ENCODE measurements at regions not wholly inside any gene's neighbourhood (a gene's known extent, or its start where the extent isn't known, plus 50 kb on each side); places are given as distances from the start of the nearest gene placed in this dataset.

- Mint-ChIP-seq H3K27me3 (no peaks in the 10 kb centered on the region), H3K9me3 (peaks cover 12 to 23% of the 10 kb centered on the region in 2 donors), H3K27ac (no peak overlapping the region), H3K4me1 (no peaks in the 10 kb centered on the region), H3K4me3 (no peak overlapping the region)
- ATAC-seq (no peak), DNase-seq (no peak)
Observed at GRCh38 chr22:47439643-47440265, 677.3 kb downstream of the TBC1D22A start.

GRCh38 chr22:47437636-47438035 is 675.2 kb downstream of the TBC1D22A start:
- no peak for ATAC-seq
- H3K27ac Mint-ChIP-seq = no peak overlapping the region
- H3K4me1 Mint-ChIP-seq = no peaks in the 10 kb centered on the region
- no peak for DNase-seq
- H3K27me3 Mint-ChIP-seq = no peaks in the 10 kb centered on the region
- H3K9me3 Mint-ChIP-seq = peaks cover 11 to 14% of the 10 kb centered on the region in 2 donors
- no peak overlapping the region for H3K4me3 Mint-ChIP-seq

GRCh38 chr22:47437110-47437509 is 674.7 kb downstream of the TBC1D22A start:
- Mint-ChIP-seq H3K4me1 (no peaks in the 10 kb centered on the region), H3K27ac (no peak overlapping the region), H3K27me3 (no peaks in the 10 kb centered on the region), H3K4me3 (no peak overlapping the region), H3K9me3 (peaks cover 7 to 10% of the 10 kb centered on the region in 2 donors)
- no peak for ATAC-seq
- DNase-seq = no peak

- no peaks in the 10 kb centered on the region for H3K27me3 Mint-ChIP-seq
- no peak for DNase-seq
- ATAC-seq = no peak
- H3K4me1 Mint-ChIP-seq = no peaks in the 10 kb centered on the region
- H3K27ac Mint-ChIP-seq = no peak overlapping the region
- peaks cover 7 to 10% of the 10 kb centered on the region in 2 donors for H3K9me3 Mint-ChIP-seq
- H3K4me3 Mint-ChIP-seq = no peak overlapping the region
Observed at GRCh38 chr22:47435826-47436225, 673.4 kb downstream of the TBC1D22A start.

- Mint-ChIP-seq H3K27ac (no peak overlapping the region), H3K4me1 (no peaks in the 10 kb centered on the region), H3K27me3 (no peaks in the 10 kb centered on the region), H3K4me3 (no peak overlapping the region), H3K9me3 (peaks cover 2 to 10% of the 10 kb centered on the region in 2 donors)
- ATAC-seq (no peak), DNase-seq (no peak)
Observed at GRCh38 chr22:47435204-47435487, 672.7 kb downstream of the TBC1D22A start.

GRCh38 chr22:47434336-47435203 is 672.1 kb downstream of the TBC1D22A start:
- Mint-ChIP-seq H3K27ac (peak overlapping the region in 1 of 2 donors; percentile 29), H3K4me1 (no peaks in the 10 kb centered on the region), H3K4me3 (no peak overlapping the region), H3K9me3 (peaks cover 1 to 15% of the 10 kb centered on the region in 2 donors), H3K27me3 (no peaks in the 10 kb centered on the region)
- no peak for DNase-seq
- ATAC-seq = no peak

- H3K27me3 Mint-ChIP-seq = no peaks in the 10 kb centered on the region
- DNase-seq = no peak
- H3K4me3 Mint-ChIP-seq = no peak overlapping the region
- no peaks in the 10 kb centered on the region for H3K4me1 Mint-ChIP-seq
- H3K27ac Mint-ChIP-seq = no peak overlapping the region
- peaks cover 6 to 20% of the 10 kb centered on the region in 2 donors for H3K9me3 Mint-ChIP-seq
- no peak for ATAC-seq
Observed at GRCh38 chr22:47433627-47434026, 671.2 kb downstream of the TBC1D22A start.

- Mint-ChIP-seq H3K27ac (no peak overlapping the region), H3K9me3 (peaks cover 6 to 20% of the 10 kb centered on the region in 2 donors), H3K4me1 (no peaks in the 10 kb centered on the region), H3K27me3 (no peaks in the 10 kb centered on the region), H3K4me3 (no peak overlapping the region)
- ATAC-seq (no peak), DNase-seq (no peak)
Observed at GRCh38 chr22:47432683-47433082, 670.2 kb downstream of the TBC1D22A start.

- DNase-seq = no peak
- no peaks in the 10 kb centered on the region for H3K4me1 Mint-ChIP-seq
- peaks cover 26% of the 10 kb centered on the region for H3K27me3 Mint-ChIP-seq
- no peak overlapping the region for H3K27ac Mint-ChIP-seq
- ATAC-seq = no peak
- no peak overlapping the region for H3K4me3 Mint-ChIP-seq
- peaks cover 5 to 9% of the 10 kb centered on the region in 2 donors for H3K9me3 Mint-ChIP-seq
Observed at GRCh38 chr22:47423861-47424820, 661.7 kb downstream of the TBC1D22A start.

- Mint-ChIP-seq H3K9me3 (peaks cover 5 to 9% of the 10 kb centered on the region in 2 donors), H3K27ac (peak overlapping the region in 1 of 2 donors; percentile 62), H3K27me3 (peaks cover 26% of the 10 kb centered on the region), H3K4me1 (no peaks in the 10 kb centered on the region), H3K4me3 (no peak overlapping the region)
- no peak for DNase-seq
- ATAC-seq = no peak
Observed at GRCh38 chr22:47423266-47423665, 660.8 kb downstream of the TBC1D22A start.

- H3K27me3 Mint-ChIP-seq = peaks cover 26% of the 10 kb centered on the region
- no peak overlapping the region for H3K4me3 Mint-ChIP-seq
- H3K4me1 Mint-ChIP-seq = no peaks in the 10 kb centered on the region
- DNase-seq (no peak), ATAC-seq (no peak)
- peaks cover 5 to 9% of the 10 kb centered on the region in 2 donors for H3K9me3 Mint-ChIP-seq
- H3K27ac Mint-ChIP-seq = no peak overlapping the region
Observed at GRCh38 chr22:47422736-47423135, 660.3 kb downstream of the TBC1D22A start.

GRCh38 chr22:47421846-47422245 is 659.4 kb downstream of the TBC1D22A start:
- Mint-ChIP-seq H3K4me1 (no peaks in the 10 kb centered on the region), H3K9me3 (peaks cover 3 to 8% of the 10 kb centered on the region in 2 donors), H3K27me3 (peaks cover 26% of the 10 kb centered on the region), H3K4me3 (no peak overlapping the region), H3K27ac (no peak overlapping the region)
- DNase-seq (no peak), ATAC-seq (no peak)

- Mint-ChIP-seq H3K9me3 (peaks cover 8 to 9% of the 10 kb centered on the region in 2 donors), H3K4me1 (no peaks in the 10 kb centered on the region), H3K27ac (peak overlapping the region in 1 of 2 donors; percentile 10), H3K27me3 (peaks cover 26% of the 10 kb centered on the region), H3K4me3 (no peak overlapping the region)
- ATAC-seq (no peak), DNase-seq (no peak)
Observed at GRCh38 chr22:47420211-47420610, 657.8 kb downstream of the TBC1D22A start.

- no peak for DNase-seq
- H3K4me1 Mint-ChIP-seq = no peaks in the 10 kb centered on the region
- no peak overlapping the region for H3K4me3 Mint-ChIP-seq
- H3K9me3 Mint-ChIP-seq = peaks cover 8 to 9% of the 10 kb centered on the region in 2 donors
- no peak for ATAC-seq
- H3K27ac Mint-ChIP-seq = no peak overlapping the region
- H3K27me3 Mint-ChIP-seq = peaks cover 26% of the 10 kb centered on the region
Observed at GRCh38 chr22:47419239-47419638, 656.8 kb downstream of the TBC1D22A start.

GRCh38 chr22:47417699-47418098 is 655.2 kb downstream of the TBC1D22A start:
- ATAC-seq (no peak), DNase-seq (no peak)
- Mint-ChIP-seq H3K27me3 (peaks cover 15% of the 10 kb centered on the region), H3K4me3 (no peak overlapping the region), H3K27ac (no peak overlapping the region), H3K9me3 (peaks cover 8 to 9% of the 10 kb centered on the region in 2 donors), H3K4me1 (no peaks in the 10 kb centered on the region)

Measured in stimulated activated naive CD8-positive, alpha-beta T cell treated with anti-CD3 and anti-CD28 coated beads, Interleukin-15, amount 100 ng/mL, for 72 hours (primary cell).